ENCODE measurements at regions not wholly inside any gene's neighbourhood (a gene's known extent, or its start where the extent isn't known, plus 50 kb on each side); places are given as distances from the start of the nearest gene placed in this dataset.

GRCh38 chr14:29262979-29263378, 496.4 kb downstream of the FOXG1 start:
- no peak overlapping the region for H3K27ac ChIP-seq (ENCODE audit: extremely low read depth, low read depth, low read length)
- ChIA-PET POLR2A (no interaction called here), CTCF (interaction anchor here (0.7 kb wide), 1 partner anchor 13 kb away, joined by 4 read pairs; no protein-coding TSS in a partner anchor)
- TF ChIP-seq ZNF416 (tag by site-specific recombination; IDR thresholded peaks at IDR 0.05) = no peak
- TF ChIP-seq ZFHX2 (tag by site-specific recombination; conservative IDR thresholded peaks at IDR 0.05) = no peak
- TF ChIP-seq ZNF366 (tag by site-specific recombination; conservative IDR thresholded peaks at IDR 0.05) = no peak
- TF ChIP-seq SP7 (tag by site-specific recombination; IDR thresholded peaks at IDR 0.05) = no peak
- no peaks in the 10 kb centered on the region for H3K36me3 ChIP-seq (ENCODE audit: control insufficient read depth in 2 of 2, insufficient read depth in 1 of 2, low read length in 2 of 2)
- H3K9me3 ChIP-seq (ENCODE audit: control insufficient read depth, insufficient read depth, low read depth, low read length) = no peaks in the 10 kb centered on the region
- H3K4me1 ChIP-seq (ENCODE audit: control insufficient read depth, insufficient read depth, low read length) = no peaks in the 10 kb centered on the region
- H3K4me3 ChIP-seq (ENCODE audit: low read depth, low read length) = no peak overlapping the region

GRCh38 chr14:29264865-29265264, 498.3 kb downstream of the FOXG1 start:
- POLR2A ChIA-PET = no interaction called here
- H3K4me1 ChIP-seq (ENCODE audit: control insufficient read depth, insufficient read depth, low read length) = no peaks in the 10 kb centered on the region
- no peak for TF ChIP-seq ZNF639 (tag by site-specific recombination; IDR thresholded peaks at IDR 0.05)
- TF ChIP-seq ZNF544 (tag by site-specific recombination; IDR thresholded peaks at IDR 0.05) = no peak
- TF ChIP-seq ZNF146 (tag by site-specific recombination; IDR thresholded peaks at IDR 0.05) = no peak
- no peak for TF ChIP-seq INSM2 (tag by site-specific recombination; IDR thresholded peaks at IDR 0.05)
- TF ChIP-seq ZNF645 (tag by site-specific recombination; IDR thresholded peaks at IDR 0.05) = no peak
- TF ChIP-seq ZNF10 (tag by site-specific recombination; IDR thresholded peaks at IDR 0.05) = no peak
- TF ChIP-seq ZNF610 (tag by site-specific recombination; IDR thresholded peaks at IDR 0.05; ENCODE audit: borderline replicate concordance) = no peak
- TF ChIP-seq ZNF555 (tag by site-specific recombination; conservative IDR thresholded peaks at IDR 0.05) = no peak
- TF ChIP-seq ZNF624 (tag by site-specific recombination; IDR thresholded peaks at IDR 0.05) = no peak
- H3K27ac ChIP-seq (ENCODE audit: extremely low read depth, low read depth, low read length) = no peak overlapping the region
- CTCF ChIA-PET = no interaction called here
- H3K36me3 ChIP-seq (ENCODE audit: control insufficient read depth in 2 of 2, insufficient read depth in 1 of 2, low read length in 2 of 2) = no peaks in the 10 kb centered on the region
- no peak overlapping the region for H3K4me3 ChIP-seq (ENCODE audit: low read depth, low read length)
- no peaks in the 10 kb centered on the region for H3K9me3 ChIP-seq (ENCODE audit: control insufficient read depth, insufficient read depth, low read depth, low read length)

- Histone ChIP-seq H3K27ac (ENCODE audit: extremely low read depth, low read depth, low read length) (no peak overlapping the region), H3K4me1 (ENCODE audit: control insufficient read depth, insufficient read depth, low read length) (no peaks in the 10 kb centered on the region), H3K9me3 (ENCODE audit: control insufficient read depth, insufficient read depth, low read depth, low read length) (no peaks in the 10 kb centered on the region), H3K36me3 (ENCODE audit: control insufficient read depth in 2 of 2, insufficient read depth in 1 of 2, low read length in 2 of 2) (no peaks in the 10 kb centered on the region), H3K4me3 (ENCODE audit: low read depth, low read length) (no peak overlapping the region)
- no peak for TF ChIP-seq IKZF3 (tag by site-specific recombination; IDR thresholded peaks at IDR 0.05)
- no peak for TF ChIP-seq KLF7 (tag by site-specific recombination; IDR thresholded peaks at IDR 0.05; ENCODE audit: borderline replicate concordance)
- no peak for TF ChIP-seq SETDB1 (IDR thresholded peaks at IDR 0.05; ENCODE audit: insufficient read length, low read length)
- TF ChIP-seq ZNF621 (tag by site-specific recombination; IDR thresholded peaks at IDR 0.05) = no peak
- CTCF ChIA-PET = no interaction called here
- POLR2A ChIA-PET = no interaction called here
Observed at GRCh38 chr14:29265852-29266251, 499.3 kb downstream of the FOXG1 start.
